OCI-LY7 (cell line): ENCODE measurements at regions not wholly inside any gene's neighbourhood (a gene's known extent, or its start where the extent isn't known, plus 50 kb on each side); places are given as distances from the start of the nearest gene placed in this dataset.

ENCODE experiments used
- BruUV-seq: library from RNA; stranded (reverse); fragments of 400-500 nt; replicated peaks from 2 replicates; lab custom pipeline; 2021; lab: Mats Ljungman, UMichigan
- CTCF ChIA-PET: fragments of 300-600 bp; sonication (Branson Sonifier 250); formaldehyde crosslinking; loops from one replicate; lab custom pipeline; 2022; ENCODE audit warnings: antibody characterized with exemption; ENCODE audit not compliant: unreplicated experiment; lab: Charles Lee
- POLR2A ChIA-PET: fragments of 300-600 bp; sonication (Branson Sonifier 250); formaldehyde crosslinking; loops from one replicate; lab custom pipeline; 2022; ENCODE audit warnings: antibody characterized with exemption; lab: Charles Lee
- DNase-seq: peaks from one replicate; pipeline ENCODE4 v3.0.0-alpha.2; 2015; ENCODE audit warnings: low spot score
- H2AFZ ChIP-seq: fragments of 200-600 bp; sonication (generic), shearing (Covaris generic); 2 replicates; pipeline ENCODE4 v1.6.1; 2014; ENCODE audit warnings: mild to moderate bottlenecking, antibody characterized with exemption, low read length, moderate library complexity
- H3K27ac ChIP-seq: fragments of 200-600 bp; sonication (generic); 2 replicates; pipeline ENCODE4 v1.5.1; 2014; ENCODE audit warnings: mixed run types, low read depth, mild to moderate bottlenecking, moderate library complexity, low read length, inconsistent platforms; ENCODE audit not compliant: poor library complexity, severe bottlenecking
- H3K36me3 ChIP-seq: fragments of 200-600 bp; sonication (generic); 2 replicates; pipeline ENCODE4 v1.6.1; 2014; ENCODE audit warnings: mild to moderate bottlenecking, antibody characterized with exemption, low read length, moderate library complexity, mixed read lengths; ENCODE audit not compliant: insufficient read depth
- H3K4me1 ChIP-seq: fragments of 200-600 bp; sonication (generic); 2 replicates; pipeline ENCODE4 v1.5.1; 2014; ENCODE audit warnings: mild to moderate bottlenecking, low read length; ENCODE audit not compliant: insufficient read depth, poor library complexity, severe bottlenecking
- H3K4me2 ChIP-seq: fragments of 200-600 bp; sonication (generic); 2 replicates; pipeline ENCODE4 v1.6.1; 2014; ENCODE audit warnings: mild to moderate bottlenecking, low read length
- H3K4me3 ChIP-seq: fragments of 200-600 bp; sonication (generic); 2 replicates; pipeline ENCODE4 v1.5.1; 2014; ENCODE audit warnings: mild to moderate bottlenecking, low read depth, low read length; ENCODE audit not compliant: poor library complexity, severe bottlenecking
- H3K79me2 ChIP-seq: fragments of 200-600 bp; sonication (generic); 2 replicates; pipeline ENCODE4 v1.6.1; 2016; ENCODE audit warnings: low read depth, mild to moderate bottlenecking, low read length, moderate library complexity, mixed read lengths; ENCODE audit not compliant: insufficient read depth
- H3K9me2 ChIP-seq: fragments of 200-600 bp; sonication (generic); 2 replicates; pipeline ENCODE4 v1.6.1; 2016; ENCODE audit warnings: mild to moderate bottlenecking, low read length, mixed read lengths; ENCODE audit not compliant: insufficient read depth
- H3K9me3 ChIP-seq: fragments of 200-600 bp; sonication (generic); 2 replicates; pipeline ENCODE4 v1.6.1; 2014; ENCODE audit warnings: mild to moderate bottlenecking, mixed run types, low read length, mixed read lengths
- H4K20me1 ChIP-seq: fragments of 200-600 bp; sonication (generic); 2 replicates; pipeline ENCODE4 v1.6.1; 2014; ENCODE audit warnings: mild to moderate bottlenecking, antibody characterized with exemption, low read length, moderate library complexity, mixed read lengths; ENCODE audit not compliant: insufficient read depth
- EZH2phosphoT487 ChIP-seq: fragments of 200-600 bp; sonication (generic); IDR thresholded peaks from 2 replicates; pipeline ENCODE4 v1.6.1; 2018; ENCODE audit warnings: low read depth, borderline replicate concordance, mild to moderate bottlenecking, mixed run types, antibody characterized with exemption, low read length, moderate library complexity, mixed read lengths
- intact Hi-C: fragments of 100-400 bp; cut with micrococcal nuclease; formaldehyde crosslinking; loops from one replicate; pipeline ENCODE4 v1.10.0; 2022; ENCODE audit not compliant: unreplicated experiment
- TF ChIP-seq, protein P1 (sequence below): fragments of 200-600 bp; sonication (generic); conservative IDR thresholded peaks from 2 replicates; pipeline ENCODE4 v1.5.1; 2014; ENCODE audit warnings: mild to moderate bottlenecking, antibody characterized with exemption, low read length, moderate library complexity, mixed read lengths

DNA sequence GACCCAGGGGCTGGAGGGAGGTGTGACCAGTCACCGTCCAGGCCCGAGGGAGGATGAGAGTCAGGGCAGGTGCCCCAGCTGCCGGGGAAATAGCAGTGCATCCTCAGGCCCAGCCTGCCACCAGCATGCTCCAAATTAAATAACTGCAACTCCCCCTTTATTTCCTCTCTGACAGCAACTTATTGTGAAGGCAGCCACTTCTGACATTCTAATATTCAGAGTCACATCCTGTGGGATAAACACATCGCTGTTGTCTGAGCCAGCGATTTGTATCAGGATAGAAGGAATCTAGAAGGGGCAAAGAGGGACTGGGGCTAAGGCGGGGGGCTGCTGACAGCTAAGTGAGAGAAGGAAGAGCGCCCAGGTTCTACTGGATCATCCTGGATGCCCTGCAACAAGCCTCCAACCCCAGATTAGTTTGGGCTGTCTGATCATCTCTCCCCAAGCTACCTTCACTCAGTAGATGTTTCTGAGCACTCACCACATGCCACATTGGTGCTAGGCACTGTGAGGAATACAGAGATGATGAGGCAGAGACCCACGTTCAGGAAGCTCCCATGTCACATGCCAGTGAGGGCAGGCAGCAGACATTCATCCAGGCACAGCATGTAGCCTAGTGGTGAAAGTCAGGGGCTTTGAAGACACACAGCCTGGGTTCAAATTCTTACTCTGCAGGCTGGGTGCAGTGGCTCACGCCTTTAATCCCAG is 214.1 kb downstream of the BUD13 start:
- intact Hi-C loops: no loop called here
- Histone ChIP-seq H3K36me3 (no peaks in the 10 kb centered on the region), H3K27ac (no peak overlapping the region), H3K4me2 (no peak overlapping the region), H3K79me2 (no peaks in the 10 kb centered on the region), H3K4me1 (no peaks in the 10 kb centered on the region), H2AFZ (no peak overlapping the region), H3K4me3 (no peak overlapping the region), H4K20me1 (no peaks in the 10 kb centered on the region), H3K9me2 (no peaks in the 10 kb centered on the region), H3K9me3 (no peaks in the 10 kb centered on the region)
- BruUV-seq: no TSS peak
- no peak for DNase-seq
- ChIA-PET POLR2A (interaction anchor here (0.7 kb wide), 1 partner anchor 49 kb away, joined by 4 read pairs; no protein-coding TSS in a partner anchor), CTCF (no interaction called here)
- TF ChIP-seq, protein P1, sequence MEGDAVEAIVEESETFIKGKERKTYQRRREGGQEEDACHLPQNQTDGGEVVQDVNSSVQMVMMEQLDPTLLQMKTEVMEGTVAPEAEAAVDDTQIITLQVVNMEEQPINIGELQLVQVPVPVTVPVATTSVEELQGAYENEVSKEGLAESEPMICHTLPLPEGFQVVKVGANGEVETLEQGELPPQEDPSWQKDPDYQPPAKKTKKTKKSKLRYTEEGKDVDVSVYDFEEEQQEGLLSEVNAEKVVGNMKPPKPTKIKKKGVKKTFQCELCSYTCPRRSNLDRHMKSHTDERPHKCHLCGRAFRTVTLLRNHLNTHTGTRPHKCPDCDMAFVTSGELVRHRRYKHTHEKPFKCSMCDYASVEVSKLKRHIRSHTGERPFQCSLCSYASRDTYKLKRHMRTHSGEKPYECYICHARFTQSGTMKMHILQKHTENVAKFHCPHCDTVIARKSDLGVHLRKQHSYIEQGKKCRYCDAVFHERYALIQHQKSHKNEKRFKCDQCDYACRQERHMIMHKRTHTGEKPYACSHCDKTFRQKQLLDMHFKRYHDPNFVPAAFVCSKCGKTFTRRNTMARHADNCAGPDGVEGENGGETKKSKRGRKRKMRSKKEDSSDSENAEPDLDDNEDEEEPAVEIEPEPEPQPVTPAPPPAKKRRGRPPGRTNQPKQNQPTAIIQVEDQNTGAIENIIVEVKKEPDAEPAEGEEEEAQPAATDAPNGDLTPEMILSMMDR: no peak
- no peak for TF ChIP-seq EZH2phosphoT487

DNA sequence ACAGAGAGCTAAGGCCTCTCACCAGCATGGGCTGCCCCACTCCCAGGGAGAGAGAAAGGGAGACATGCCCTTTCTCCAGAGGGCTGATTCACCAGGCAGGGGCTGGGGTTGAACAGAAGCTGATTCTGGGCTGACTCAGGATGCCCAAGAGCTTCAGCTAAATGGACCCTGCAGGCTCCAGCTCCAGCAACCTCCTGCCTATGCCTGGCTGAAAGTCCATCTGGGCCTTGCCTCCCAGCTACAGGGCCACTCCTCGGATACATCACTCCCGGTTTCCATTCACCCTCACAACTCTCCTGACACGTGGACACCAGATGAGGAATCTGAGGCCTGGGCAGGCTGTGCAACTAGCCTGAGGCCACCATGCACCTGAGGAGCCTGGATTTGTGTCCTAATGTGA is 215.5 kb downstream of the BUD13 start:
- intact Hi-C loops: no loop called here
- Histone ChIP-seq H2AFZ (no peak overlapping the region), H3K27ac (no peak overlapping the region), H3K4me1 (no peaks in the 10 kb centered on the region), H3K9me2 (no peaks in the 10 kb centered on the region), H3K36me3 (no peaks in the 10 kb centered on the region), H4K20me1 (no peaks in the 10 kb centered on the region), H3K4me3 (no peak overlapping the region), H3K4me2 (no peak overlapping the region), H3K9me3 (no peaks in the 10 kb centered on the region), H3K79me2 (no peaks in the 10 kb centered on the region)
- TF ChIP-seq EZH2phosphoT487: no peak
- TF ChIP-seq, protein P1: no peak
- DNase-seq: no peak
- ChIA-PET POLR2A (no interaction called here), CTCF (no interaction called here)
- no TSS peak for BruUV-seq

DNA sequence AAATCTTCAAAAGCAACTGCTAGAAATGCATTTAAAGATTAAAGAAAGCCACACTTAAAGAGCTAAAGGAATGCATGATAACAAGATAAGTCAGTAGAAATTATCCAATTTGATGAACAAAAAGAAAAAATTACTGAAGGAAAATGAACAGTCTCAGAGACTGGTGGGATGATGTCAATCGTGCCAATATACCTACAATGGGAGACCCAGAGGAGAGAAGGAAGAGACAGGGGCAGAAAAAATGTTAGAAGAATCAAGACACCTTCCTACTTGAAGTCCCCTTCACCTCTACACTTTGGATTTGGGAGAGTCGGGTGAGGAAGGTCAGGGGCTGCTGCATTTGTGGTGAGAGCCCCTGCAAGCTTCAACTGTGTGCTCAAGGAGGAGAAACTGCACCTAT is 216.3 kb downstream of the BUD13 start:
- POLR2A ChIA-PET: interaction anchor here (0.7 kb wide), 1 partner anchor 12 kb away, joined by 3 read pairs; no protein-coding TSS in a partner anchor
- Histone ChIP-seq H4K20me1 (no peaks in the 10 kb centered on the region), H3K4me2 (no peak overlapping the region), H3K36me3 (no peaks in the 10 kb centered on the region), H3K79me2 (no peaks in the 10 kb centered on the region), H3K27ac (no peak overlapping the region), H3K9me2 (no peaks in the 10 kb centered on the region), H3K4me3 (no peak overlapping the region), H3K4me1 (no peaks in the 10 kb centered on the region), H3K9me3 (no peaks in the 10 kb centered on the region), H2AFZ (no peak overlapping the region)
- intact Hi-C loops: no loop called here
- BruUV-seq: no TSS peak
- TF ChIP-seq, protein P1: no peak
- TF ChIP-seq EZH2phosphoT487: no peak
- CTCF ChIA-PET: no interaction called here
- no peak for DNase-seq
